ENCODE measurements at regions not wholly inside any gene's neighbourhood (a gene's known extent, or its start where the extent isn't known, plus 50 kb on each side); places are given as distances from the start of the nearest gene placed in this dataset.
"Not testable (repeated sequence)": the region's sequence is repeated elsewhere in the genome, so short reads cannot be mapped to it uniquely, and the experiment has no call there.

DNA sequence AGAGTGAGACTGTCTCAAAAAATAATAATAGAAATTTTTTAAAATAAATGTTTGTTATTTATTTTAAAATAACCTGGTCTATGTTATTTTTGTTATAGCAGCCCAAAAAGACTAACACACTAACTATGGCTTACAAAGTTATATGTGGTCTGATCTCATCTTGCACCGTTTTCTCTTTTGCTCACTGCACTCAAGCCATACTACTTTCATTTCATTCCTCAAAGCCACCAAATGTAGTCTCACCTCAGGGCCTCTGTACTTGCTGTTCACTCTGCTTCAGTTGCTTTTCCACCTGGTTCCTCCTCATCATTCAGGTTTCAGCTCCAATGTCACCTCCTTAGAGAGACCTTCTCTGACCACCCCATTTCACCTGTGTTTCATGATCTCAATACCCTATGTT, 55.2 kb upstream of the MDM1 start:
- CTCF ChIA-PET: interaction anchor here (1.2 kb wide), 1 partner anchor 15 kb away, joined by 3 read pairs; no protein-coding TSS in a partner anchor
- peaks cover 34% of the 10 kb centered on the region for H3K9me3 Mint-ChIP-seq
- DNase-seq: no peak
- H3K27me3 Mint-ChIP-seq: peaks cover 3% of the 10 kb centered on the region
- peaks cover 31% of the 10 kb centered on the region for H3K36me3 Mint-ChIP-seq (ENCODE audit: low read depth)
- no peak overlapping the region for H3K4me3 Mint-ChIP-seq
- peaks cover 25% of the 10 kb centered on the region for H3K4me1 Mint-ChIP-seq
- no peak overlapping the region for H3K27ac Mint-ChIP-seq
- POLR2A ChIA-PET: no interaction called here

DNA sequence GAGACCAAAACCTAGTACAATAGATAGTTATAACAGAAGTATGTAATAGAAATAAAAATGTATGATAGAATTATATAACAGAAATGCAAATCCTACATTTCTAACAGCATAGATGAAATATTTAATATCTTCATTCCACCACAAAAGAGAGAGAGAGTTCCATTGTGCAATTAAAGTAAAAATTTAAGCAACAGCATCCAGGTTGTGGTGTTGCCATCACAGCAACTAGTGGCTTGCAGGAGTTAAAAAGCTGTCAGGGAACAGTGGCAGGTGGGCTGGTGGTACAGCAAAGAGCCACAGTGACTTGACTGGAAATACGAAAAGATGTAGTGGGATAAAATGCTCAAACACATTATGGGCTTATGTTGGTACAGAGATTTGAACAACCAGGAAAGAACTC, 57.1 kb upstream of the MDM1 start:
- DNase-seq: no peak

DNA sequence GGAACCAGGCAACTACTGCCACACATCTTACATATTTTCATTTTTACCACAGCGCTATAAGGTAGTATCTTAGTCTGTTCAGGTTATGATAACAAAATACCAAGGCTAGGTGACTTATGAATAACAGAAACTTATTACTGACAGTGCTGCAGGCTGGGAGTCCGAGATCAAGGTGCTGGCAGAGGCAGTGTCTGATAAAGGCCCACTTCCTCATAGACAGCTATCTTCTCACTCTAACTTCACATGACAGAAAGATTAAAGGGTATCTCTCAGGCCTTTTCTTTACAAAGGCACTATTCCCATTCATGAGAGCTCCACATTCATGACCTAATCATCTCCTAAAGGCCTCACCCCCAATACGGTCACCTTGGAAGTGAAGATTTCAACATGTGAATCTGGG, 59.8 kb upstream of the MDM1 start:
- ChIA-PET CTCF (interaction anchor here (0.6 to 2.2 kb wide), 5 partner anchors 8 to 74 kb away, joined by 3 to 11 read pairs (median 5); no protein-coding TSS in a partner anchor), POLR2A (no interaction called here)
- no peak overlapping the region for H3K27ac Mint-ChIP-seq
- H3K9me3 Mint-ChIP-seq: peaks cover 12% of the 10 kb centered on the region
- no peaks in the 10 kb centered on the region for H3K27me3 Mint-ChIP-seq
- peaks cover 8% of the 10 kb centered on the region for H3K36me3 Mint-ChIP-seq (ENCODE audit: low read depth)
- H3K4me1 Mint-ChIP-seq: peaks cover 10% of the 10 kb centered on the region
- no peak overlapping the region for H3K4me3 Mint-ChIP-seq
- DNase-seq: no peak

More for the DNA sequence above, 57.1 kb upstream of the MDM1 start:
- Mint-ChIP-seq H3K27ac (no peak overlapping the region), H3K36me3 (ENCODE audit: low read depth) (peaks cover 19% of the 10 kb centered on the region), H3K9me3 (peaks cover 25% of the 10 kb centered on the region), H3K27me3 (peaks cover 3% of the 10 kb centered on the region), H3K4me1 (peaks cover 18% of the 10 kb centered on the region), H3K4me3 (no peak overlapping the region)
- ChIA-PET POLR2A (interaction anchor here (0.6 kb wide), 1 partner anchor 73 kb away, joined by 4 read pairs; no protein-coding TSS in a partner anchor), CTCF (no interaction called here)

DNA sequence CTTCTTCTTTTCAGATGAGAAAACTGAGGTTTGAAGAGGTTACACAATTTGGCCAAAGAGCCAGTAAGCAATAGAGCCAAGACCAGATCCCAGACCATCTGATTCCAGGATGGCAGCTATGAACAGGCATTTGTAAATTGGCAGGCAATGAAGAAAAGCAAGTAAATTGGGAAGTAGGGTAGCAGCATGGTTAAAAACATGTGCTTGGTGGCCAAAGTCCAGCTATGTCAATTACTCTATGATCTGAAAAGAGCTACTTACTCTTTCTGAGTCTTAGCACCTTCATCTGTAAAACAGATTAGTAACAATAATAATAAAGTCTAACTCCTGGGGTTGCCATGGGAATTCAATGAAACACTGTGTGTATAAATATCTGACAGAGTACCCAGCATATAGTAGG, 60.2 kb upstream of the MDM1 start:
- H3K4me1 Mint-ChIP-seq: peaks cover 9% of the 10 kb centered on the region
- no peaks in the 10 kb centered on the region for H3K27me3 Mint-ChIP-seq
- H3K36me3 Mint-ChIP-seq (ENCODE audit: low read depth): peaks cover 7% of the 10 kb centered on the region
- peaks cover 13% of the 10 kb centered on the region for H3K9me3 Mint-ChIP-seq
- H3K4me3 Mint-ChIP-seq: no peak overlapping the region
- CTCF ChIA-PET: interaction anchor here (0.7 to 2.2 kb wide), 7 partner anchors 9 to 126 kb away, joined by 3 to 11 read pairs (median 3); no protein-coding TSS in a partner anchor
- DNase-seq: no peak
- H3K27ac Mint-ChIP-seq: no peak overlapping the region
- POLR2A ChIA-PET: interaction anchor here (0.6 kb wide), 1 partner anchor 168 kb away, joined by 4 read pairs; no protein-coding TSS in a partner anchor

DNA sequence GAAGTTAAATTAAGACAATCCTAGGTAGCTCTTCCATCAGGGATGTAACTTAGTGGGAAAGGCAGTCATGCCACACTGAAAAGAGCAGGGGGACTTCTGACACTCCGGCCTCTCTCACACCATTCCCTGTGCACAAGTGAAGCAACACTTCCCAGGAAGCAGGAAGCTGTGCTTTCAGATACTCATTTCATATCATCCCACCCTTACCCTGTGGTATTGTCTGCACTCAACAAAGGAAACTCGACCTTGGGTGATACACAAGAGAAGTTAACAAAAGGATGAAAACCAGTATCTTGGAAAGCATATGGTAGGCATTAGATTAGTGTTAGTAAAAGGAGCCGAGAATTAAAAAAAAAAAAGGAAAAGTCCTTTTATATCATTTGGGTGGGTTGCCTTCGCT, 61.3 kb upstream of the MDM1 start:
- Mint-ChIP-seq H3K4me3 (no peak overlapping the region), H3K27ac (no peak overlapping the region), H3K9me3 (peaks cover 15% of the 10 kb centered on the region), H3K27me3 (no peaks in the 10 kb centered on the region), H3K4me1 (peaks cover 6% of the 10 kb centered on the region), H3K36me3 (ENCODE audit: low read depth) (peaks cover 5% of the 10 kb centered on the region)
- ChIA-PET CTCF (interaction anchor here (0.6 to 2.2 kb wide), 8 partner anchors 8 to 262 kb away, joined by 3 to 11 read pairs (median 4); no protein-coding TSS in a partner anchor), POLR2A (no interaction called here)
- no peak for DNase-seq

DNA sequence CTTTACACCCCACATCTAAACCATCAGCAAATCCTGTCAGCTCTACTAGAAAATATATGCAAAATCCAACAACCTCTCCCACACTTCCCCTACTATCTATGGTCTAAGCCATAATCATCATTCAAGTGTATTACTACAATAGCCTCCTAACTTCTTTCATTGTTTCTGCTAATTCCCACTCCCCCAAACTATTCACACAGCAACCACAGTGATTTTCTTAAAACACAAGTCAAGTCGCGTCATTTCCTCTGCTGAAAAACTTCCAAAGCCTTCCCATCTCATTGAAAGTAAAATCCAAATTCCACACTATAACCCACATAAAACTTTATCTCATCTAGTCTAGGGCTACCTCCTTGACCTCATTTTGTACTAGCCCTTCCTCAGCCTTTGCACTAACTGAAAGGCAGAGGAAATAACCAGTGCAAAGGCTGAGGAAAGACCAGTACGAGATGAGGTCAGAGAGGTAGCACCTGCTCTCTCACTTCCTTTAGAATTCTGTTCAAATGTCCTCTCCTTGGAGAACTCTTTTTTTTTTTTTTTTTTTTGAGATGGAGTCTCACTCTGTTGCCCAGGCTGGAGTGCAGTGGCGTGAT, 65.5 kb upstream of the MDM1 start:
- Mint-ChIP-seq H3K36me3 (ENCODE audit: low read depth) (peaks cover under 1% of the 10 kb centered on the region), H3K27ac (no peak overlapping the region)

DNA sequence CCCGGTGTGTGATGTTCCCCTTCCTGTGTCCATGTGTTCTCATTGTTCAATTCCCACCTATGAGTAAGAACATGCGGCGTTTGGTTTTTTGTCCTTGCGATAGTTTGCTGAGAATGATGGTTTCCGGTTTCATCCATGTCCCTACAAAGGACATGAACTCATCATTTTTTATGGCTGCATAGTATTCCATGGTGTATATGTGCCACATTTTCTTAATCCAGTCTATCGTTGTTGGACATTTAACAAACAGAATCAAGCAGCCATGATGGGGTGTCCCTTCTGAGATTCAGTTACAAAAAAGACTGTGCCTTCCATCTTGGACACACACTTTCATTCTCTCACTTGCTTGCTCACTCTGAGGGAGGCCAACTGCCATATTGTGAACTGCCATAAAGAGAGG, 66.5 kb upstream of the MDM1 start:
- CTCF ChIA-PET; H3K27me3 Mint-ChIP-seq; POLR2A ChIA-PET; H3K36me3 Mint-ChIP-seq (ENCODE audit: low read depth); H3K9me3 Mint-ChIP-seq; DNase-seq; H3K27ac Mint-ChIP-seq; H3K4me3 Mint-ChIP-seq: not testable (repeated sequence)
- peaks cover 11% of the 10 kb centered on the region for H3K4me1 Mint-ChIP-seq

More for the DNA sequence above, 65.5 kb upstream of the MDM1 start:
- Mint-ChIP-seq H3K9me3 (peaks cover 6% of the 10 kb centered on the region), H3K27me3 (no peaks in the 10 kb centered on the region), H3K4me1 (peaks cover 7% of the 10 kb centered on the region), H3K4me3 (no peak overlapping the region)
- ChIA-PET POLR2A (no interaction called here), CTCF (interaction anchor here (0.6 kb wide), 1 partner anchor 9 kb away, joined by 3 read pairs; no protein-coding TSS in a partner anchor)
- DNase-seq: no peak

DNA sequence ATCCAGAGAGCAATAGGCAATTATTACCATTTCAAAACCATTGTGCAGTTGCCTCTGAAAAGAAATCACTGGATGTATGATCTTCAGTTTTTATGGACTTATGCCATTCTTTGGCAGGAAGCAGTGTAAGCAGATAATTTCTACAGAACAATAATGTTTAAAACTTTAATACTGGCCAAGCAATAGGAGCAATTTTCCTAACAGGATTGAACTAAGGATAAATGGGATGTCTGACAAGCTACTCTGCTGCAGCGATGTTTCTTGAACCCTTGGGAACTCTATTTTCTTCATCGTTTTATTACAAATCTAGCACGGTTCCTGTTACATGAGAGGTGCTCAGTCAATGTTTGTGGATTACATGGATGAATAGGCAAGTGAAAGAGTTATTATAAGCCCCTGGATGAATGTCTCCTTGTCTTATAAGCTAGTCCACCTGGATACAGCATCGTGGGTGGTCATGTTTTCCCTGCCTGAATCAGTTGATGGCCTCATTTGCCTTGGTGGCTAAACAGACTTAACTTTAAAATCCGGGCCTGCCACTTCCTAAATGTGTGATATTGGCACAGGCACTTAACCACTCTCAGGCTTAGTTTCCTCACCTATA, 68.2 kb upstream of the MDM1 start:
- DNase-seq: no peak
- Mint-ChIP-seq H3K27ac (no peak overlapping the region), H3K27me3 (peaks cover 4% of the 10 kb centered on the region), H3K36me3 (ENCODE audit: low read depth) (peaks cover 1% of the 10 kb centered on the region), H3K4me1 (peaks cover 12% of the 10 kb centered on the region), H3K4me3 (no peak overlapping the region), H3K9me3 (peaks cover 6% of the 10 kb centered on the region)
- POLR2A ChIA-PET: no interaction called here
- CTCF ChIA-PET: no interaction called here

DNA sequence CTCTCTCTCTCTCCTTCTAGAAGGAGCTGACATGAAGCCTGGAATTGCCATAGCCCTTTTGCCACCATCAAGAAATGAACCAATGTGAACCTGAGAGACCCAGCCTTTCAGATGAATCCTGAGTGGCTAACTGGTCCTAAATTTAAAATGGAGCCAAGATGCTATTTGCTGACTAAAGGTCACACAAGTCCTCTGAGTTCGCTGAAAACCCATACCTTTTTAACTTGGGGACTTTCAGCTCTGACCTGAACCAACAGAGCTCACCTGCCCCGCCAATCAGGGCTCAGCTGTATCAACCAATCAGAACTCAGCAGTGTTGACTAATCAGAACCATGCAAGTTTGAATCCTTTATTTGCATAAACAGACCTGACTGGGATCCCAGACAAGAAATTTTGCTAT, 70.3 kb upstream of the MDM1 start:
- no peak for DNase-seq
- H3K27ac Mint-ChIP-seq: no peak overlapping the region
- H3K27me3 Mint-ChIP-seq: peaks cover 4% of the 10 kb centered on the region
- H3K36me3 Mint-ChIP-seq (ENCODE audit: low read depth): peaks cover 1% of the 10 kb centered on the region
- ChIA-PET POLR2A (no interaction called here), CTCF (interaction anchor here (1.5 to 3.0 kb wide), 2 partner anchors 9 to 11 kb away, joined by 6 to 16 read pairs; no protein-coding TSS in a partner anchor)
- peaks cover 17% of the 10 kb centered on the region for H3K4me1 Mint-ChIP-seq
- no peak overlapping the region for H3K4me3 Mint-ChIP-seq
- H3K9me3 Mint-ChIP-seq: peaks cover 4% of the 10 kb centered on the region

DNA sequence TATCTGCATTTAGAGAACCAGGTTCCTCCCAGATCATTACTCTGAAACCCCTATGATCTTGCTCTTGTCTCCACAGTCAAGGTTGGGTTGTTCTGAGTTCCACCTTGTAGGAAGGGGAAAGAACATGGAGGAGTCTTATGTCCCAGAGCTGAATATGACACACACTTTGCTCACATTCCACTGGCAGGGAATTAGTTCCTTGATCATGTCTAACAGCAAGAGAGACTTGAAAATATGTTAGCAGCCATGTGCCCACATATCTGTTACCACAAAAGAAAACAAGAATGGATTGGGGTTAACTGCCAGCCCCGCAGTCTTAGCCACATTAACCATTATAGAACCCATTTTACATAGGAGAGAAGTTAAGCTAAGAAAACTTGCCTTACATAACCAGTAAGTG, 71.1 kb upstream of the MDM1 start:
- peaks cover 4% of the 10 kb centered on the region for H3K27me3 Mint-ChIP-seq
- H3K9me3 Mint-ChIP-seq: peaks cover 2% of the 10 kb centered on the region
- H3K4me1 Mint-ChIP-seq: peaks cover 17% of the 10 kb centered on the region
- CTCF ChIA-PET: interaction anchor here (1.1 to 3.0 kb wide), 4 partner anchors 10 to 207 kb away, joined by 3 to 16 read pairs (median 4); partner anchors contain the start of gene RAP1B
- POLR2A ChIA-PET: no interaction called here
- no peak for DNase-seq
- no peak overlapping the region for H3K4me3 Mint-ChIP-seq
- peaks cover 1% of the 10 kb centered on the region for H3K36me3 Mint-ChIP-seq (ENCODE audit: low read depth)
- no peak overlapping the region for H3K27ac Mint-ChIP-seq

DNA sequence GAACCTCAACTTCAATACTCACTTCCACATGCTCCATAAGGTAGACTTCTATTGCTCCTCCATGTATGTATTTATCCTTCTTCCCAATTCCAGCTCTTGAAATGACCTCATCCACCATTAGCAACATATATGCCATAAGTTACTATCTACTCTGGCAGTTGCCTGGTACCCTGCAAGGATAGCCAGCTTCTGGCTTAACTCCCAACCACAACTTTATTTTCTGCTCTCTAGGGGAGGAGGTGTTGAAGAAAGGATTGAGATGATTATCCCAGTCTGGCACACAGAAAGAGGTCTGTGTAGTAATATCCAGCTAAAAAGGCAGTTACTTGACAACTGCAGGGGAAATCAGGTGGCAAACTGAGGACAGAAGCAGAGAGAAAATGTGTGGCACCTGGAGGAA, 71.5 kb upstream of the MDM1 start:
- Mint-ChIP-seq H3K27me3 (peaks cover 4% of the 10 kb centered on the region), H3K36me3 (ENCODE audit: low read depth) (peaks cover 1% of the 10 kb centered on the region), H3K9me3 (peaks cover 2% of the 10 kb centered on the region), H3K4me3 (no peak overlapping the region), H3K4me1 (peaks cover 17% of the 10 kb centered on the region), H3K27ac (no peak overlapping the region)
- DNase-seq: no peak
- ChIA-PET POLR2A (no interaction called here), CTCF (interaction anchor here (1.1 to 3.0 kb wide), 4 partner anchors 10 to 207 kb away, joined by 3 to 16 read pairs (median 4); partner anchors contain the start of gene RAP1B)

DNA sequence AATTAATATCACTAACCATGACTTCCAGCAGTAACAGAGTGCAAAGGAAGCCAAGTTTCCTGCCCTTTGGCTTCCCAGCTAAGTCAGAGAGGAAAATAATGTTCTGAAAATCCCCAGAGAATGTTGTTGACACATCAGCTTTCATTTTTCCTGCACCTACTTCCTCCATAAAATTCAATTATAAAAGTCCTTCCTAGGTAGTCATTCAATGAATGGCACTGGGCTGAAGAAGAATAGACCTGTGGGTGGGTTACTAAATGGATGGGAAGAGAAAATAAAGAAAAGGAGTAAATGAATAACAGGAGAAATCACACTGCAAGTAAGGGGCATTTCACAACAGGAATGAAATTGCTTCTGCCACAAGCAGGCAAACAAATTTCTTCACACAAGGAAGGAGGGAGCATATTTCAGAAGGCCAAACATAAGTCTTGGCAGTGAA, 73.2 kb upstream of the MDM1 start:
- H3K27ac Mint-ChIP-seq: no peak overlapping the region
- no peak for DNase-seq
- H3K27me3 Mint-ChIP-seq: peaks cover 7% of the 10 kb centered on the region
- POLR2A ChIA-PET: no interaction called here
- H3K36me3 Mint-ChIP-seq (ENCODE audit: low read depth): peaks cover 1% of the 10 kb centered on the region
- CTCF ChIA-PET: interaction anchor here (1.4 kb wide), 1 partner anchor 10 kb away, joined by 5 read pairs; no protein-coding TSS in a partner anchor
- peaks cover 17% of the 10 kb centered on the region for H3K4me1 Mint-ChIP-seq
- H3K9me3 Mint-ChIP-seq: no peaks in the 10 kb centered on the region
- no peak overlapping the region for H3K4me3 Mint-ChIP-seq

DNA sequence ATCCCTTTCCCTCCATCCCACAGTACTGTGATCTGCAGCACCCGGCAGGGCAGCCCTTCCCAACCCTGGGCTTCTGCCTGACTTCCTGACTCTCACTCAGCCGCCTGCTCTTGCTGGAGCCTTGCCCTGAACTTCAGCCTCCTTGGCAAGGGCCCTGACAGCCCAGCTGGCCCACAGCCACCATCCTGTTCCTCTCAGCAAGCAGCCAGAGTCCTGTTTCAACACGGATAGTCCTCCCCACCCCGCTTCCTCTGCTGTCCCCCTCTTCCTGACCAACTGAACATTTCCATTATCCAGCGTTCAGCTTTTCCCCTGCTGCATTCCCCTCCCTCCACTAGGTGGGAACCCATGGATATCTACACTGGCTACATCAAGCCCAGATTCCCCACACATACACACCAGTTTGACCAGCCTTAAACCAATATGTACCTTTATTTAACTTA, 74.0 kb upstream of the MDM1 start:
- no peak overlapping the region for H3K4me3 Mint-ChIP-seq

More for the DNA sequence above, 74.0 kb upstream of the MDM1 start:
- ChIA-PET POLR2A (no interaction called here), CTCF (interaction anchor here (0.6 to 1.4 kb wide), 4 partner anchors 9 to 51 kb away, joined by 3 to 8 read pairs (median 4); no protein-coding TSS in a partner anchor)
- peaks cover 17% of the 10 kb centered on the region for H3K4me1 Mint-ChIP-seq
- H3K36me3 Mint-ChIP-seq (ENCODE audit: low read depth): peaks cover 1% of the 10 kb centered on the region
- H3K27me3 Mint-ChIP-seq: peaks cover 7% of the 10 kb centered on the region
- DNase-seq: no peak
- no peak overlapping the region for H3K27ac Mint-ChIP-seq
- no peaks in the 10 kb centered on the region for H3K9me3 Mint-ChIP-seq
